Testis (tissue), 2 donors: ENCODE measurements at regions not wholly inside any gene's neighbourhood (a gene's known extent, or its start where the extent isn't known, plus 50 kb on each side); places are given as distances from the start of the nearest gene placed in this dataset.

Experiments
- CTCF ChIP-seq, 3 experiments: fragments of 450-650 bp in 2 of 3; fragments of 200-600 bp in 1 of 3; sonication (generic) in 1 of 3; IDR thresholded peaks; one replicate each; pipeline ENCODE4 v1.5.1; 2016 to 2019; ENCODE audit warnings: antibody characterized with exemption in 3 of 3, mild to moderate bottlenecking in 2 of 3, moderate library complexity in 1 of 3
- POLR2A ChIP-seq: fragments of 450-650 bp; IDR thresholded peaks from one replicate; pipeline ENCODE4 v1.6.1; 2017; ENCODE audit warnings: antibody characterized with exemption, mild to moderate bottlenecking, moderate library complexity

GRCh38 chr16:79926451-79927205 is 326.1 kb upstream of the MAF start:
- no peak for TF ChIP-seq CTCF (IDR thresholded peaks at IDR 0.05)
- TF ChIP-seq POLR2A = no peak
